HCT116 (cell line): ENCODE measurements at regions not wholly inside any gene's neighbourhood (a gene's known extent, or its start where the extent isn't known, plus 50 kb on each side); places are given as distances from the start of the nearest gene placed in this dataset.

ENCODE experiments used
- ATAC-seq: fragments of 200-7000 bp; cut with Tn5 transposase; 2 replicates; pipeline ENCODE4 v1.9.1; 2020; ENCODE audit warnings: mild to moderate bottlenecking, moderate library complexity
- BruUV-seq: library from RNA; stranded (reverse); fragments of 400-500 nt; replicated peaks from 2 replicates; lab custom pipeline; 2021; lab: Mats Ljungman, UMichigan
- CTCF ChIA-PET: fragments of 300-600 bp; sonication (Branson Sonifier 250); formaldehyde crosslinking; loops from one replicate; lab custom pipeline; 2021; ENCODE audit warnings: antibody characterized with exemption; lab: Charles Lee
- POLR2A ChIA-PET: fragments of 300-600, 350-600 bp; sonication (Branson Sonifier 250); formaldehyde crosslinking; loops from one replicate; lab custom pipeline; 2021; ENCODE audit warnings: antibody characterized with exemption; lab: Charles Lee
- RAD21 ChIA-PET, 2 experiments: fragments of 300-600 bp; sonication (Branson Sonifier 250); formaldehyde crosslinking; loops; one replicate each; lab custom pipeline; 2023; ENCODE audit warnings: low total read pairs in 2 of 2; ENCODE audit not compliant: uncharacterized antibody in 2 of 2, unreplicated experiment in 2 of 2, low non-redundant PET in 1 of 2; lab: Charles Lee
- DNase-seq: peaks from one replicate; pipeline ENCODE4 v3.0.0-alpha.2; 2010; ENCODE audit warnings: low read depth, low spot score
- H2AFZ ChIP-seq: fragments of 200-600 bp; shearing (Covaris generic), sonication (generic); 2 replicates; pipeline ENCODE4 v1.6.1; 2017; ENCODE audit warnings: low read depth, mixed run types, mixed read lengths, antibody characterized with exemption, low read length; ENCODE audit not compliant: poor library complexity, severe bottlenecking
- H3K27ac ChIP-seq: 2 replicates; pipeline ENCODE4 v1.5.1; 2012; ENCODE audit warnings: low read depth, low read length
- H3K27me3 ChIP-seq: fragments of 200-600 bp; sonication (generic); 2 replicates; pipeline ENCODE4 v1.6.1; 2016; ENCODE audit warnings: mixed run types, low read length, mixed read lengths; ENCODE audit not compliant: insufficient read depth
- H3K36me3 ChIP-seq, 2 experiments: fragments of 200-500 bp in 1 of 2; fragments of 200-600 bp in 1 of 2; sonication (Bioruptor generic) in 1 of 2; sonication (generic) in 1 of 2; 2 replicates each; pipeline versions ENCODE4 v1.5.1 to v1.6.1; 2014 to 2016; ENCODE audit warnings: low read length in 2 of 2, inconsistent platforms in 1 of 2, mixed read lengths in 1 of 2, mixed run types in 1 of 2; ENCODE audit not compliant: insufficient read depth in 2 of 2, control insufficient read depth in 1 of 2
- H3K4me1 ChIP-seq, 2 experiments: fragments of 200-600 bp in 1 of 2; sonication (generic) in 1 of 2; 2 replicates each; pipeline versions ENCODE4 v1.5.1 to v1.6.1; 2012 to 2017; ENCODE audit warnings: low read length in 2 of 2, inconsistent platforms in 1 of 2, mild to moderate bottlenecking in 1 of 2, mixed read lengths in 1 of 2, mixed run types in 1 of 2, moderate library complexity in 1 of 2; ENCODE audit not compliant: insufficient read depth in 2 of 2, control insufficient read depth in 1 of 2
- H3K4me2 ChIP-seq: fragments of 200-600 bp; sonication (generic); 2 replicates; pipeline ENCODE4 v1.6.1; 2017; ENCODE audit warnings: mixed run types, low read length, mixed read lengths
- H3K4me3 ChIP-seq, 2 experiments: fragments of 200-600 bp in 1 of 2; sonication (generic) in 1 of 2; replicated peaks in 1 of 2; 2 replicates each; pipeline ENCODE4 v1.5.1; 2011 to 2016; ENCODE audit warnings: low read length in 2 of 2, control low read depth in 1 of 2, low read depth in 1 of 2, mild to moderate bottlenecking in 1 of 2, mixed read lengths in 1 of 2, mixed run types in 1 of 2
- H3K79me2 ChIP-seq: fragments of 200-600 bp; sonication (generic); 2 replicates; pipeline ENCODE4 v1.6.1; 2017; ENCODE audit warnings: mild to moderate bottlenecking, mixed run types, low read length, moderate library complexity, mixed read lengths; ENCODE audit not compliant: insufficient read depth
- H3K9ac ChIP-seq: fragments of 200-600 bp; sonication (generic); 2 replicates; pipeline ENCODE4 v1.6.1; 2016; ENCODE audit warnings: low read length, mixed read lengths
- H3K9me2 ChIP-seq: fragments of 200-600 bp; sonication (generic), shearing (Covaris generic); 2 replicates; pipeline ENCODE4 v1.6.1; 2017; ENCODE audit warnings: mixed run types, mild to moderate bottlenecking, moderate library complexity; ENCODE audit not compliant: insufficient read depth
- H3K9me3 ChIP-seq, 2 experiments: fragments of 200-500 bp in 1 of 2; fragments of 200-600 bp in 1 of 2; sonication (Bioruptor generic) in 1 of 2; sonication (generic) in 1 of 2; 2 replicates each; pipeline ENCODE4 v1.6.1; 2014 to 2017; ENCODE audit warnings: low read length in 2 of 2, mixed read lengths in 2 of 2, inconsistent platforms in 1 of 2, low read depth in 1 of 2, mild to moderate bottlenecking in 1 of 2, mixed run types in 1 of 2, moderate library complexity in 1 of 2; ENCODE audit not compliant: control insufficient read depth in 1 of 2, insufficient read depth in 1 of 2
- H4K20me1 ChIP-seq: fragments of 200-600 bp; sonication (generic), shearing (Covaris generic); 2 replicates; pipeline ENCODE4 v1.6.1; 2017; ENCODE audit warnings: mixed run types, mild to moderate bottlenecking, moderate library complexity; ENCODE audit not compliant: insufficient read depth
- EGR1 ChIP-seq: IDR thresholded peaks from 2 replicates; pipeline ENCODE4 v1.6.1; 2012; ENCODE audit warnings: low read depth
- ELF1 ChIP-seq: IDR thresholded peaks from 2 replicates; pipeline ENCODE4 v1.6.1; 2012; ENCODE audit warnings: low read depth, borderline replicate concordance
- EZH2 ChIP-seq: fragments of 200-600 bp; sonication (generic); IDR thresholded peaks from 2 replicates; pipeline ENCODE4 v1.6.1; 2017; ENCODE audit warnings: antibody characterized with exemption, mixed run types
- FOSL1 ChIP-seq: IDR thresholded peaks from 2 replicates; pipeline ENCODE4 v1.6.1; 2012; ENCODE audit warnings: low read depth
- JUND ChIP-seq: IDR thresholded peaks from 2 replicates; pipeline ENCODE4 v1.6.1; 2012
- POLR2A ChIP-seq: IDR thresholded peaks from 2 replicates; pipeline ENCODE4 v1.7.0; 2011; ENCODE audit warnings: borderline replicate concordance; ENCODE audit not compliant: insufficient read depth, insufficient read length; ENCODE audit errors: extremely low read depth
- RAD21 ChIP-seq: IDR thresholded peaks from 2 replicates; pipeline ENCODE4 v1.6.1; 2012; ENCODE audit warnings: low read depth, mild to moderate bottlenecking
- SIN3A ChIP-seq: IDR thresholded peaks from 2 replicates; pipeline ENCODE4 v1.6.1; 2012; ENCODE audit warnings: low read depth
- SP1 ChIP-seq: IDR thresholded peaks from 2 replicates; pipeline ENCODE4 v1.6.1; 2012; ENCODE audit warnings: low read depth
- SRF ChIP-seq: IDR thresholded peaks from 2 replicates; pipeline ENCODE4 v1.6.1; 2012; ENCODE audit warnings: low read depth
- TCF7L2 ChIP-seq: IDR thresholded peaks from 2 replicates; pipeline ENCODE4 v1.7.0; 2011; ENCODE audit warnings: borderline replicate concordance, inconsistent platforms; ENCODE audit not compliant: insufficient read depth, insufficient read length; ENCODE audit errors: extremely low read depth
- YY1 ChIP-seq: IDR thresholded peaks from 2 replicates; pipeline ENCODE4 v1.6.1; 2011; ENCODE audit warnings: low read length, low read depth, moderate library complexity, mild to moderate bottlenecking; ENCODE audit not compliant: insufficient replicate concordance; ENCODE audit errors: extremely low read depth
- ZBTB33 ChIP-seq: IDR thresholded peaks from 2 replicates; pipeline ENCODE4 v1.6.1; 2011; ENCODE audit warnings: mild to moderate bottlenecking, low read length, moderate library complexity; ENCODE audit not compliant: insufficient replicate concordance; ENCODE audit errors: extremely low read depth
- ZFX ChIP-seq: fragments of 450-650 bp; IDR thresholded peaks from 2 replicates; pipeline ENCODE4 v1.6.1; 2017
- intact Hi-C: fragments of 100-400 bp; cut with micrococcal nuclease; formaldehyde crosslinking; loops from 2 replicates; pipeline ENCODE4 v1.10.0; 2022
- TF ChIP-seq, protein P1 (sequence below), 3 experiments: fragments of 200-600 bp in 1 of 3; sonication (generic) in 1 of 3; IDR thresholded peaks in 2 of 3; conservative IDR thresholded peaks in 1 of 3; 2 replicates each; pipeline ENCODE4 v1.5.1; 2012 to 2017; ENCODE audit warnings: low read depth in 2 of 3, low read length in 2 of 3, antibody characterized with exemption in 1 of 3, borderline replicate concordance in 1 of 3, control low read depth in 1 of 3, mild to moderate bottlenecking in 1 of 3, mixed read lengths in 1 of 3, mixed run types in 1 of 3, moderate library complexity in 1 of 3; ENCODE audit not compliant: insufficient read depth in 1 of 3
- TF ChIP-seq, protein P2 (sequence below): IDR thresholded peaks from 2 replicates; pipeline ENCODE4 v1.6.1; 2012
- TF ChIP-seq, protein P3 (sequence below): IDR thresholded peaks from 2 replicates; pipeline ENCODE4 v1.6.1; 2012

GRCh38 chr3:124322966-124323365 is 331.0 kb upstream of the ROPN1 start (continued):
- TF ChIP-seq, protein P1, sequence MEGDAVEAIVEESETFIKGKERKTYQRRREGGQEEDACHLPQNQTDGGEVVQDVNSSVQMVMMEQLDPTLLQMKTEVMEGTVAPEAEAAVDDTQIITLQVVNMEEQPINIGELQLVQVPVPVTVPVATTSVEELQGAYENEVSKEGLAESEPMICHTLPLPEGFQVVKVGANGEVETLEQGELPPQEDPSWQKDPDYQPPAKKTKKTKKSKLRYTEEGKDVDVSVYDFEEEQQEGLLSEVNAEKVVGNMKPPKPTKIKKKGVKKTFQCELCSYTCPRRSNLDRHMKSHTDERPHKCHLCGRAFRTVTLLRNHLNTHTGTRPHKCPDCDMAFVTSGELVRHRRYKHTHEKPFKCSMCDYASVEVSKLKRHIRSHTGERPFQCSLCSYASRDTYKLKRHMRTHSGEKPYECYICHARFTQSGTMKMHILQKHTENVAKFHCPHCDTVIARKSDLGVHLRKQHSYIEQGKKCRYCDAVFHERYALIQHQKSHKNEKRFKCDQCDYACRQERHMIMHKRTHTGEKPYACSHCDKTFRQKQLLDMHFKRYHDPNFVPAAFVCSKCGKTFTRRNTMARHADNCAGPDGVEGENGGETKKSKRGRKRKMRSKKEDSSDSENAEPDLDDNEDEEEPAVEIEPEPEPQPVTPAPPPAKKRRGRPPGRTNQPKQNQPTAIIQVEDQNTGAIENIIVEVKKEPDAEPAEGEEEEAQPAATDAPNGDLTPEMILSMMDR (IDR thresholded peaks at IDR 0.05 in 2 of 3, conservative IDR thresholded peaks at IDR 0.05 in 1 of 3; ENCODE audit: borderline replicate concordance in 1 of 3, insufficient read depth in 1 of 3, low read depth in 2 of 3, low read length in 2 of 3), result no peak
- TF ChIP-seq RAD21 (no peak), TCF7L2 (no peak), EGR1 (no peak), ELF1 (no peak)
- TF ChIP-seq, protein P2, sequence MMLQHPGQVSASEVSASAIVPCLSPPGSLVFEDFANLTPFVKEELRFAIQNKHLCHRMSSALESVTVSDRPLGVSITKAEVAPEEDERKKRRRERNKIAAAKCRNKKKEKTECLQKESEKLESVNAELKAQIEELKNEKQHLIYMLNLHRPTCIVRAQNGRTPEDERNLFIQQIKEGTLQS, result no peak

- H3K36me3 ChIP-seq, result no peaks in the 10 kb centered on the region
- RAD21 ChIA-PET, result no interaction called here
- no peak overlapping the region for H3K4me3 ChIP-seq
- ATAC-seq, result no peak
- POLR2A ChIA-PET, result no interaction called here
- H3K27me3 ChIP-seq, result peaks cover 85% of the 10 kb centered on the region
- no peaks in the 10 kb centered on the region for H3K79me2 ChIP-seq
- DNase-seq, result no peak
- intact Hi-C loops, result no loop called here
- no peak overlapping the region for H3K27ac ChIP-seq
- BruUV-seq, result no TSS peak
- no peak overlapping the region for H3K4me2 ChIP-seq
- no peaks in the 10 kb centered on the region for H3K9me2 ChIP-seq
- H3K9me3 ChIP-seq, result no peaks in the 10 kb centered on the region
- H4K20me1 ChIP-seq, result no peaks in the 10 kb centered on the region
- TF ChIP-seq RAD21, result no peak
- TF ChIP-seq EZH2, result no peak
- TF ChIP-seq, protein P3, sequence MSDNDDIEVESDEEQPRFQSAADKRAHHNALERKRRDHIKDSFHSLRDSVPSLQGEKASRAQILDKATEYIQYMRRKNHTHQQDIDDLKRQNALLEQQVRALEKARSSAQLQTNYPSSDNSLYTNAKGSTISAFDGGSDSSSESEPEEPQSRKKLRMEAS, result no peak
- TF ChIP-seq FOSL1, result no peak
- TF ChIP-seq SRF, result no peak
- no peak for TF ChIP-seq SIN3A
- no peak for TF ChIP-seq ELF1
- TF ChIP-seq POLR2A, result no peak
- no peak for TF ChIP-seq JUND
- no peak for TF ChIP-seq YY1
- TF ChIP-seq ZFX, result no peak
- no peak for TF ChIP-seq SP1
- no peak for TF ChIP-seq ZBTB33
- TF ChIP-seq, protein P1 (IDR thresholded peaks at IDR 0.05 in 2 of 3, conservative IDR thresholded peaks at IDR 0.05 in 1 of 3; ENCODE audit: borderline replicate concordance in 1 of 3, insufficient read depth in 1 of 3, low read depth in 2 of 3, low read length in 2 of 3), result no peak
- TF ChIP-seq, protein P2, result no peak
- no peaks in the 10 kb centered on the region for H3K4me1 ChIP-seq
- no peak overlapping the region for H2AFZ ChIP-seq
- no peak overlapping the region for H3K9ac ChIP-seq
- CTCF ChIA-PET, result no interaction called here
These were observed 333.3 kb upstream of the ROPN1 start for GRCh38 chr3:124325248-124325647.
